OCI-LY7 (cell line): ENCODE measurements at regions not wholly inside any gene's neighbourhood (a gene's known extent, or its start where the extent isn't known, plus 50 kb on each side); places are given as distances from the start of the nearest gene placed in this dataset.

Source experiments
- BruUV-seq: library from RNA; stranded (reverse); fragments of 400-500 nt; replicated peaks from 2 replicates; lab custom pipeline; 2021; lab: Mats Ljungman, UMichigan
- CTCF ChIA-PET: fragments of 300-600 bp; sonication (Branson Sonifier 250); formaldehyde crosslinking; loops from one replicate; lab custom pipeline; 2022; ENCODE audit warnings: antibody characterized with exemption; ENCODE audit not compliant: unreplicated experiment; lab: Charles Lee
- POLR2A ChIA-PET: fragments of 300-600 bp; sonication (Branson Sonifier 250); formaldehyde crosslinking; loops from one replicate; lab custom pipeline; 2022; ENCODE audit warnings: antibody characterized with exemption; lab: Charles Lee
- DNase-seq: peaks from one replicate; pipeline ENCODE4 v3.0.0-alpha.2; 2015; ENCODE audit warnings: low spot score
- H2AFZ ChIP-seq: fragments of 200-600 bp; sonication (generic), shearing (Covaris generic); 2 replicates; pipeline ENCODE4 v1.6.1; 2014; ENCODE audit warnings: mild to moderate bottlenecking, antibody characterized with exemption, low read length, moderate library complexity
- H3K27ac ChIP-seq: fragments of 200-600 bp; sonication (generic); 2 replicates; pipeline ENCODE4 v1.5.1; 2014; ENCODE audit warnings: mixed run types, low read depth, mild to moderate bottlenecking, moderate library complexity, low read length, inconsistent platforms; ENCODE audit not compliant: poor library complexity, severe bottlenecking
- H3K36me3 ChIP-seq: fragments of 200-600 bp; sonication (generic); 2 replicates; pipeline ENCODE4 v1.6.1; 2014; ENCODE audit warnings: mild to moderate bottlenecking, antibody characterized with exemption, low read length, moderate library complexity, mixed read lengths; ENCODE audit not compliant: insufficient read depth
- H3K4me1 ChIP-seq: fragments of 200-600 bp; sonication (generic); 2 replicates; pipeline ENCODE4 v1.5.1; 2014; ENCODE audit warnings: mild to moderate bottlenecking, low read length; ENCODE audit not compliant: insufficient read depth, poor library complexity, severe bottlenecking
- H3K4me2 ChIP-seq: fragments of 200-600 bp; sonication (generic); 2 replicates; pipeline ENCODE4 v1.6.1; 2014; ENCODE audit warnings: mild to moderate bottlenecking, low read length
- H3K4me3 ChIP-seq: fragments of 200-600 bp; sonication (generic); 2 replicates; pipeline ENCODE4 v1.5.1; 2014; ENCODE audit warnings: mild to moderate bottlenecking, low read depth, low read length; ENCODE audit not compliant: poor library complexity, severe bottlenecking
- H3K79me2 ChIP-seq: fragments of 200-600 bp; sonication (generic); 2 replicates; pipeline ENCODE4 v1.6.1; 2016; ENCODE audit warnings: low read depth, mild to moderate bottlenecking, low read length, moderate library complexity, mixed read lengths; ENCODE audit not compliant: insufficient read depth
- H3K9me2 ChIP-seq: fragments of 200-600 bp; sonication (generic); 2 replicates; pipeline ENCODE4 v1.6.1; 2016; ENCODE audit warnings: mild to moderate bottlenecking, low read length, mixed read lengths; ENCODE audit not compliant: insufficient read depth
- H3K9me3 ChIP-seq: fragments of 200-600 bp; sonication (generic); 2 replicates; pipeline ENCODE4 v1.6.1; 2014; ENCODE audit warnings: mild to moderate bottlenecking, mixed run types, low read length, mixed read lengths
- H4K20me1 ChIP-seq: fragments of 200-600 bp; sonication (generic); 2 replicates; pipeline ENCODE4 v1.6.1; 2014; ENCODE audit warnings: mild to moderate bottlenecking, antibody characterized with exemption, low read length, moderate library complexity, mixed read lengths; ENCODE audit not compliant: insufficient read depth
- EZH2phosphoT487 ChIP-seq: fragments of 200-600 bp; sonication (generic); IDR thresholded peaks from 2 replicates; pipeline ENCODE4 v1.6.1; 2018; ENCODE audit warnings: low read depth, borderline replicate concordance, mild to moderate bottlenecking, mixed run types, antibody characterized with exemption, low read length, moderate library complexity, mixed read lengths
- intact Hi-C: fragments of 100-400 bp; cut with micrococcal nuclease; formaldehyde crosslinking; loops from one replicate; pipeline ENCODE4 v1.10.0; 2022; ENCODE audit not compliant: unreplicated experiment
- TF ChIP-seq, protein P1 (sequence below): fragments of 200-600 bp; sonication (generic); conservative IDR thresholded peaks from 2 replicates; pipeline ENCODE4 v1.5.1; 2014; ENCODE audit warnings: mild to moderate bottlenecking, antibody characterized with exemption, low read length, moderate library complexity, mixed read lengths

DNA sequence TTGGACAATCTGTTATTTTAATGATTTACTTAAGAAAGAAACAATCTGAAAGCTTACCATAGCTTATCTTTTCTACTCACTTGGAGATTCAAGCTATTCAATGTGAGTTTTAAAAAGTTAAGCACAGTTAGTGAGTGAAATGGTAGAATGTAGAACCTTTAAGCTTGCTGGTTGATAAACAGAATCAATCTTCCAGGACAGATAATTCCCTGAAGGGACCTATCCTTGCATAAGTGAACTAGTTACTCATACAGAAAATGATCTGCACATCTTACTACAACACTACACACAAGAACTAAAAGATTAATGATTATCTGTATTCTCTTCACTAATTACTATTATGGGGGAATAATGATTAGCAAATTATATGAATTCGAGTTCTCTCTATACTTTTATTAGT is 165.6 kb downstream of the PALM2AKAP2 start:
- H4K20me1 ChIP-seq = no peaks in the 10 kb centered on the region
- intact Hi-C loops = no loop called here
- ChIA-PET POLR2A (interaction anchor here (0.6 to 14.8 kb wide), 14 partner anchors 10 to 1469 kb away, joined by 3 to 224 read pairs (median 4); no protein-coding TSS in a partner anchor), CTCF (interaction anchor here (0.9 to 1.4 kb wide), 3 partner anchors 18 to 28 kb away, joined by 3 to 4 read pairs (median 4); no protein-coding TSS in a partner anchor)
- no peaks in the 10 kb centered on the region for H3K9me3 ChIP-seq
- DNase-seq = no peak
- no peaks in the 10 kb centered on the region for H3K79me2 ChIP-seq
- TF ChIP-seq EZH2phosphoT487 = no peak
- TF ChIP-seq, protein P1, sequence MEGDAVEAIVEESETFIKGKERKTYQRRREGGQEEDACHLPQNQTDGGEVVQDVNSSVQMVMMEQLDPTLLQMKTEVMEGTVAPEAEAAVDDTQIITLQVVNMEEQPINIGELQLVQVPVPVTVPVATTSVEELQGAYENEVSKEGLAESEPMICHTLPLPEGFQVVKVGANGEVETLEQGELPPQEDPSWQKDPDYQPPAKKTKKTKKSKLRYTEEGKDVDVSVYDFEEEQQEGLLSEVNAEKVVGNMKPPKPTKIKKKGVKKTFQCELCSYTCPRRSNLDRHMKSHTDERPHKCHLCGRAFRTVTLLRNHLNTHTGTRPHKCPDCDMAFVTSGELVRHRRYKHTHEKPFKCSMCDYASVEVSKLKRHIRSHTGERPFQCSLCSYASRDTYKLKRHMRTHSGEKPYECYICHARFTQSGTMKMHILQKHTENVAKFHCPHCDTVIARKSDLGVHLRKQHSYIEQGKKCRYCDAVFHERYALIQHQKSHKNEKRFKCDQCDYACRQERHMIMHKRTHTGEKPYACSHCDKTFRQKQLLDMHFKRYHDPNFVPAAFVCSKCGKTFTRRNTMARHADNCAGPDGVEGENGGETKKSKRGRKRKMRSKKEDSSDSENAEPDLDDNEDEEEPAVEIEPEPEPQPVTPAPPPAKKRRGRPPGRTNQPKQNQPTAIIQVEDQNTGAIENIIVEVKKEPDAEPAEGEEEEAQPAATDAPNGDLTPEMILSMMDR = no peak
- H2AFZ ChIP-seq = peak overlapping the region; percentile 33; the same call in 1 of the 2 replicates
- no peak overlapping the region for H3K4me2 ChIP-seq
- no peak overlapping the region for H3K4me3 ChIP-seq
- no peaks in the 10 kb centered on the region for H3K36me3 ChIP-seq
- H3K27ac ChIP-seq = no peak overlapping the region
- H3K9me2 ChIP-seq = no peaks in the 10 kb centered on the region
- H3K4me1 ChIP-seq = peaks cover 46% of the 10 kb centered on the region
- BruUV-seq = no TSS peak

DNA sequence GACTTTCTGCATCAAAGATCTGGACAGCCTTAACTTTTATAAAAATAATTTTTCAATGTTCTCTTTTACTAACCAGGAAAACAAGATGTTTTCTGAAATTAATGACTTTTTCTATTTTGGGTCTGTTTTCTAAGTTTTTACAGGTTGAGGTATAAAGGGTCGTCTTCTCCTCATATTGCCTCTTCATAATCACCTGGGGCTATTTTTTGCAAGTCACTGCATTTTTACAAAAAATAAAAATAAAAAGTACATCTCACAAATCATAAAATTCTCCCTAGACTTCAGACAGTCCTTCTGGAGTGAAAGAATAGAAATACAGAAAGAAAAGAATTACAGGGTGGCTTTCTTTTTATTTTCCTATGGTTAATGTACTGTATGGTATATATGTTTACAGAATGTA is 168.5 kb downstream of the PALM2AKAP2 start:
- POLR2A ChIA-PET = interaction anchor here (1.1 to 14.8 kb wide), 5 partner anchors 11 to 41 kb away, joined by 3 to 224 read pairs (median 10); no protein-coding TSS in a partner anchor

DNA sequence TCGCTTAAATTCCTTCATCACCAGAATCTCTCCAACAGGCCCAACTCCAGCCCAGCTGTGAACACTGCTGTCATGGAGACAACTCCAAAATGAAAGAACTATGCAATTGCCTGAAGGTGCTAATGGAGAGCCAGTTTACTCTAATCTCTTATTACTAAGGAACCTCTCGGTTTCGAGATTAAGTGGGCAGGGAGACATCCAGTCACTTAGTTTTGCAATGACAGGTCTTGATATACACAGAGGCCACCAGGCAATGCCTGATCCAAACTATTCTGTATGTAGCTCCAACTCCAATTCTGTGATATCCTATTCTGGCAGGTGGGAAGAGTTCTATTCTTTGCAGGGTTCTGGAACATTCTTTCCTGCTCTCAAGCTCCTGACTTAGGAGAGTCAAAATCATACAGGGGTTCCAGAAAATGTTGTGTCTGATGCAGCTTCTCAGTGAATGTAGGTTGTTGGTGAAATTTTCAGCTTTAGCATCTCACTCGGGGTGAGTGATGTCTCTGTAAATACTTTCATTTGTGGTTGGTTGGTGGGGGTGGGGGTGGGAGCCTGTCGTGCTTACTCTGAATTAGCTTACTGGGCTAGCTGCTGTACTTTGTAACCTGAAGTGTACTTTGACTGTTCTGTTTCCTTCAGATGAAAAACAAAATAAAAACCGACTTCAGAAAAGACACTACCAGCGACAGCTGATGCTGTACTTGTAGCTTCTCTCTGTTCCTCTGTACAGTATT is 170.9 kb downstream of the PALM2AKAP2 start:
- TF ChIP-seq, protein P1 = no peak
- TF ChIP-seq EZH2phosphoT487 = no peak
- ChIA-PET CTCF (interaction anchor here (0.8 to 2.5 kb wide), 3 partner anchors 16 to 151 kb away, joined by 3 to 9 read pairs (median 5); no protein-coding TSS in a partner anchor), POLR2A (interaction anchor here (0.7 to 14.8 kb wide), 9 partner anchors 10 to 198 kb away, joined by 3 to 224 read pairs (median 9); no protein-coding TSS in a partner anchor)
- Histone ChIP-seq H3K9me2 (no peaks in the 10 kb centered on the region), H4K20me1 (no peaks in the 10 kb centered on the region), H3K9me3 (no peaks in the 10 kb centered on the region), H3K4me2 (peak overlapping the region; percentile 67), H3K79me2 (no peaks in the 10 kb centered on the region), H3K4me1 (peaks cover 85% of the 10 kb centered on the region), H3K27ac (peak overlapping the region; percentile 86), H3K36me3 (no peaks in the 10 kb centered on the region), H3K4me3 (no peak overlapping the region), H2AFZ (peak overlapping the region; percentile 81)
- no TSS peak for BruUV-seq
- DNase-seq = no peak
- intact Hi-C loops = no loop called here

More for the DNA sequence above, 168.5 kb downstream of the PALM2AKAP2 start:
- Histone ChIP-seq H4K20me1 (no peaks in the 10 kb centered on the region), H3K9me3 (no peaks in the 10 kb centered on the region), H3K4me1 (peaks cover 61% of the 10 kb centered on the region), H3K4me3 (no peak overlapping the region), H3K4me2 (peak overlapping the region; percentile 53), H3K79me2 (no peaks in the 10 kb centered on the region), H2AFZ (peak overlapping the region; percentile 89), H3K27ac (peak overlapping the region; percentile 40), H3K9me2 (no peaks in the 10 kb centered on the region), H3K36me3 (no peaks in the 10 kb centered on the region)
- DNase-seq = no peak
- no peak for TF ChIP-seq EZH2phosphoT487
- intact Hi-C loops = no loop called here
- BruUV-seq = no TSS peak
- CTCF ChIA-PET = no interaction called here
